Activated naive CD8-positive, alpha-beta T cell treated with anti-CD3 and anti-CD28 coated beads, Interleukin-2, amount 50 U/mL, for 16 hours (primary cell): ENCODE measurements at regions not wholly inside any gene's neighbourhood (a gene's known extent, or its start where the extent isn't known, plus 50 kb on each side); places are given as distances from the start of the nearest gene placed in this dataset.
"Not testable (repeated sequence)": the region's sequence is repeated elsewhere in the genome, so short reads cannot be mapped to it uniquely, and the experiment has no call there.

ENCODE experiments used
- DNase-seq: peaks from one replicate; pipeline ENCODE4 v3.0.0-alpha.2; 2020; ENCODE audit warnings: low read depth, low spot score

DNA sequence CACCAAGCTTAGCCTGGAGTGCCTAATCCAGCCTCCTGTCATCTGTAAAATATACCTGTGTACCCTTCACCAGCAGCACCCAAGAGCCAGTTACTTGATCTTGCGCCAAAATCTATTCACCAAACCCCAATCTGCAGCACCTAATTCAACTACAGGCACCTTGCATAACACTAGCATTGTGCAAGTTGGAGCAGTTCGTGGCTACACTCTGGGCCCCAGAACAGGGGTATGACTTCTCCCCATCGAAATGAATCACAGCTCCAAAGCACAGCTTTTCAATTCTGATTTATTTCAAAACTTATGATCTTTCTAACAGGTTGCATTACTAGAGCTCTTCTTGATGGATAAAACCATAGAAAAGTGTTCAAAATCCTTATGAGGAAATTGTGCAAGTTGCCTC lies 100.4 kb upstream of the TCF21 start:
- no peak for DNase-seq

DNA sequence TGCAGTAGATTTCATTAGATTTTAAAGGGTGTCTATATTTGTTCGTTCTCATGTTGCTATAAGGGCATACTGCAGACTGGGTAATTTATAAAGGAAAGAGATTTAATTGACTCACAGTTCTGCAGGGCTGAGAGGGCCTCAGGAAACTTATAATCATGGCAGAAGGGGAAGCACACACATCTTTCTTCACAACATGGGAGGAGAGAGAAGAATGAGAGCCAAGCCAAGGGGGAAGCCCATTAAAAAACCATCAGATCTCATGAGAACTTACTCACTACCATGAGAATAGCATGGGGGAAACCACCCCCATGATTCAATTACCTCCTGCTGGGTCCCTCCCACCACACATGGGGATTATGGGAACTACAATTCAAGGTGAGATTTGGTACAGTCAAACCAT lies 99.5 kb upstream of the TCF21 start:
- not testable (repeated sequence) for DNase-seq

DNA sequence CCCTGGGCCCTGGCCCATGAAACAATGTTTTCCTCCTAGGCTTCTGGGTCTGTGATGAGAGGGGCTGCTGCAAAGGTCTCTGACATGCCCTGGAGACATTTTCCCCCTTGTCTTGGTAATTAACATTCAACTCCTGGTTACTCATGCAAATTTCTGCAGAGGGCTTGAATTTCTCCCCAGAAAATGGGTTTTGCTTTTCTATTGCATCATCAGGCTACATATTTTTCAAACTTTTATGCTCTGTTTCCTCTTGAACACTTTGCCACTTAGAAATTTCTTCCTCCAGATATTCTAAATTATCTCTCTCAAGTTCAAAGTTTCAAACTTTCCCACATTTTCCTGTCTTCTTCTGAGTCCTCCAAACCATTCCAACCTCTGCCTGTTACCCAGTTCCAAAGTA lies 98.2 kb upstream of the TCF21 start:
- not testable (repeated sequence) for DNase-seq

DNA sequence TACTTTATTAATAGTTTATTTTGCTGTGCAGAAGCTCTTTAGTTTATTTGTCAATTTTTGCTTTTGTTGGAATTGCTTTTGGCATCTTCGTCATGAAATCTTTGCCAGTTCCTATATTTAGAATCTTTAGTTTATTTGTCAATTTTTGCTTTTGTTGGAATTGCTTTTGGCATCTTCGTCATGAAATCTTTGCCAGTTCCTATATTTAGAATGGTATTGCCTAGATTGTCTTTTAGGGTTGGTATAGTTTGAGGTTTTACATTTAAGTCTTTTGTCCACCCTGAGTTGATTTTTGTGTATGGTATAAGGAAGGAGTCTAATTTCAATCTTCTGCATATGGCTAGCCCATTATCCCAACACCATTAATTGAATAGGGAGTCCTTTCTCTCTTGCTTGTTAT lies 93.9 kb upstream of the TCF21 start:
- not testable (repeated sequence) for DNase-seq

DNA sequence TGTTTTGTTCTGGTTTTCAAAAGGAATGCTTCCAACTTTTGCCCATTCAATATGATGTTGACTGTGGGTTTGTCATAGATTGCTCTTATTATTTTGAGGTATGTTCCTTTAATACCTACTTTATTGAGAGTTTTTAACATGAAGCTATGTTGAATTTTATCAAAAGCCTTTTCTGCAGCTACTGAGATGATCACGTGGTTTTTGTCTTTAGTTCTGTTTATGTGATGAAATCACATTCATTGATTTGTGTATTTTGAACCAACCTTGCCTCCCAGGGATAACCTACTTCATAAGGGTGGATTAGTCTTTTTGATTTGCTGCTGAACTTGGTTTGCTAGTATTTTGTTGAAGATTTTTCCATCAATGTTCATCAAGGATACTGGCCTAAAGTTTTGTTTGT lies 92.7 kb upstream of the TCF21 start:
- no peak for DNase-seq

DNA sequence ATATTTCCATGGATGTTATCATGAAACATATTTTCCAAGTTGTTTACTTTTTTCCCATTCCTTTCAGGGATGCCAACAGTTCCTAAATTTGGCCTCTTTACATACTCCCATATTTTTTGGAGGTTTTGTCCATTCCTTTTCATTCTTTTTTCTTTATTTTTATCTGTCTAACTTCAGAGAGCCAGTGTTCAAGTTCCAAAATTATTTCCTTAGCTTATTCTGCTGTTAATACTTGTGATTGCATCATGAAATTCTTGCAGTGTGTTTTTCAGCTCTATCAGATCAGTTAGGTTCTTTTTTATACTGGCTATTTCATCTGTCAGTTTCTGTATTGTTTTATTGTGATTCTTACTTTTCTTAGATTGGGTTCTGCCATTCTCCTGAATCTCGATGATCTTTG lies 89.9 kb upstream of the TCF21 start:
- DNase-seq: no peak

DNA sequence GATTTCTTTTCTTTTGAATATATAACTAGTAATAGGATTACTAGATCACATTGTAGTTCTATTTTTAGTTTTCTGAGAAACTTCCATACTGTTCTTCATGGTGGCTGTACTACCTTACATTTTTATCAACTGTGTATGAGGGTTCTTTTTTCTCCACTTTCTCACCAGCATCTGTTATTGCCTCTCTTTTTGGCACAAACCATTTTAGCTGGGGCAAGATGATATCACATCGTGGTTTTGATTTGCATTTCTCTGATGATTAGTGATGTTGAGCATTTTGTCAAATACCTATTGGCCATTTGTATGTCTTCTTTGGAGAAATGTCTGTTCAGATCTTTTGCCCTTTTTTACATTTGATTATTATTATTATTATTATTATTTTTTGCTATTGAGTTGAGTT lies 86.1 kb upstream of the TCF21 start:
- no peak for DNase-seq

DNA sequence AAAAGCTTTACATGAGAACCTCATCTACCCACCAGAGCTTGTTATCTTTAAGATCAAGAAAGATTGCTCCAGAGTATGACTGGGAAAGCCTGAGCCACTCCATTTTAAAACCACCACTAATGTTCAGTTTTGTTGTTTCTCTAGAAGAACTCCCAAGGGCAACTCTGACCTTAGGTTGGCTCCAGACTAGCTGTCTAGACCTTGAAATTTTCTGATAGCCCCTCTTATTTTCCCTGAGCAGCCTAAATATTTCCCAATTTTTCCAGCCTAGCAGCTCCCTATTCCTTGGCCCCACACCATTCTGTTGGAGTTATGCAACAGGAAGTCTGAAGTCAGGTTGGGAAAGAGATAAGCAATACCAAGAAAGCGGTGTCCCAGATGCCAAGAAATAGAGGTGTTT lies 84.6 kb upstream of the TCF21 start:
- no peak for DNase-seq

DNA sequence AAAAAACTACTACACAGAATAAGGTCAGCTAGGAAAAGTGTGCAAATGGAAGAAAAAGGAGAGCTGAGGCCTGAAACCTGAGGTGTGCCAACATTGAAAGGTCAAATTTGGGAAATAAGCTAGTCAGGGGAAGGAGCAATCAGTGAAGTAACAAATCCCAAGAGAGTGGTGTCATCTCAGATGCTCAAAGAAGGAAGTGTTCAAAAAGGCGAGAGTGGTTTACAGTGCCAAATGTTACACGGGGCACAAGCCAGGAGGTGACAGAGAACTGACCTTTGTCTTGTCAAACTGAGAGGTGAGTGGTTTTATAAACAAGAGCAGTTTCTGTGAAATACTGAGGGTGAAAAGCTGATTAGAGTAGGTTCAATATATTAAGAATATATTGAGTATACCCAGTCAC lies 83.0 kb upstream of the TCF21 start:
- DNase-seq: no peak

DNA sequence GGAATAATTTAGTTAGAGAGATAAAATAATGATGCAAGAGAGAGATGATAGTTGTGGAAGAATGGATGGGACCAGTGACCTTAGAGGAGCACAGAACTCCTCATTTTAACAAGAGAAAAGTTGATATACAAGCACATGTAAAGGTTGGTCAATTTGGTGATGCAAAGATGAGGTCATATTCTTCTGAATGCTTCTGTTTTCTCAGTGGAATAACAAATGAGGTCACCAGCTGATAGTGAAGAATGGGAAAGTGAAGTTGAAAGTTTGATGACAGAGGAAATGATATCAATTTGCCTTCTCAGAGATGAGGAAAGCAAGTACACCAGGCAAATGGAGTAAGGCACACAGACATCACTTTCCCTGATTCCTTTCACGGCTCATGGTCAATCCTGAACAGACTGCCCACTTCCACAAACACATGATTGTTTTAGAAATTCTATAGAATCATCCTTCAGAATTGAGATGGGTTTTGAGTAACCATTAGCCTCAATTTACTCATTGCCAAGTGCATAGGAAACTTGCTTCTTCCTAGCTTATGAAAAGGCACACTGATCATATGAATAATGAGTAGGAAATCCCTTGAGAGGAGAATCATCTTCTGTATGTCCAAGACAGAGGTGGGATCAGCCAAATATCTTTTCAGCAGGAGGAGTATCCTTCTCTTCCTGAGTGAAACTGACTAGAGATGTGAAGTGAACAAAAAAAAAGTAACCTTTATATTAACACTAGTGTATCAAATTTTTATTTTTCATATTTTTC lies 82.4 kb upstream of the TCF21 start:
- no peak for DNase-seq

DNA sequence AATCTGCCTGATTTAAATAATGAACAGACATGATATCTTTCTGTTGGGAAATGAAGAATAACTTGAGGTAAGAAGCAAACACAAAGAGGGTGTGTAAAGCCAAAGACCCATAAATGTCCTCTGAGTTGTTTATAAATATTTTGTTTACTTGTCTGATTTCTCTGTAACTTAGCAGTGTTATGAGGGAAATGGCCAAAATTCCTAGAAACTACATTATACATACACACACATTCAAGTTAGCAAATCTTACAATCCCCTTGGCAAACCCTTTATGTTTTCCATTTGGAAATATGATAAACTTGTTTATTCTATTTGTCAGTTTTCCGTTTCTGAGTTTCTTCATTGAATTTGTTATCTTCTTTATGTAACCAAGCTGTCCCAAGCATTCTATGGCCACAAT lies 81.4 kb upstream of the TCF21 start:
- no peak for DNase-seq

DNA sequence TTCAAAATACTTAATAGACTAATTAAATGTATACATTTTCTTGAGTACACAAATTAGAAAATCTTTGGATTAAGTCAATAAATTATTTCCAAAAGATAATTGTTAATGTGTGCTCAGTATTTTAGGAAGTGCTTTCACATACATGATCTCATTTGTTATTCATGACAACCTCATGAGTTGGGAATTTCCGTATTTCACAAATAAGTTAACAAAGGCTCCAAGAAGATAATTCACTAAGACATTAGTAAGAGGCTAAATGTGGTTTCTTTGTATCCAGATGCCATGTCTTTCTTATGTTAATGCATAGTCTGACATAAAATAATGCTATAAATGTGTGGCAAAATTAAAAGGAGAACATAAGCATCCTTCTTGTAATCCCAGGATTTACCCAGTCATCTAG lies 79.5 kb upstream of the TCF21 start:
- no peak for DNase-seq

DNA sequence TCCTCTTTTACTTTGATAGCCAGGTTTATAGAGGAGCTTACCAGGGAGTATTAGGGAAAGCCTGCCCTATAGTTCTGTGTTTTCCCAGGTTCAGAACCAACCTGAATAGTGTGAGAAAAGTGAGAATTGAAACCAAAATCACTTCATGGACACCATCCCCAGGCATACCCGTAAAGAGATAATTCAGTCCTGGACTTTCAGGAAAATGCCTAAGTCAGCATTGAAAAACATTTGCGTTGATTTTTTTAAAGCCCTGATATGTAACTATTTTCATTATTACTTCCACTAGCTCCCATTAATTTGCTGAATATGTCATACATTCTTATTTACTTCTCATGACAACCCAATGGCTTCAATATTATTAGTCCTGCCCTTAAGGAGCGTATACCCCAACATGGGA lies 77.4 kb upstream of the TCF21 start:
- no peak for DNase-seq

DNA sequence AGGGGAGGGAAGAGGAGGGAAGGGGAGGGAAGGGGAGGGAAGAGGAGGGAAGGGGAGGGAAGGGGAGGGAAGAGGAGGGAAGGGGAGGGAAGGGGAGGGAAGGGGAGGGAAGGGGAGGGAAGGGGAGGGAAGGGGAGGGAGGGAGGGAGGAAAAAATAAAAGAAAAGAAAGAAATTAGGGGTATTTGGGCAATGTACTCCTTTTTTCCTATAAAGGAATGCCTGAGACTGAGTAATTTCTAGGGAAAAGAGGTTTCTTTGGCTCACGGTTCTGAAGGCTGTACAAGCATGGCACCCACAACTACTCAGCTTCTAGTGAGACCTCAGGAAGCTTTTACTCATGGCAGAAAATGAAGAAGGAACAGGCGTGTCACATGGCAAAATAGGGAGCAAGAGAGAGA lies 76.5 kb upstream of the TCF21 start:
- DNase-seq: not testable (repeated sequence)

DNA sequence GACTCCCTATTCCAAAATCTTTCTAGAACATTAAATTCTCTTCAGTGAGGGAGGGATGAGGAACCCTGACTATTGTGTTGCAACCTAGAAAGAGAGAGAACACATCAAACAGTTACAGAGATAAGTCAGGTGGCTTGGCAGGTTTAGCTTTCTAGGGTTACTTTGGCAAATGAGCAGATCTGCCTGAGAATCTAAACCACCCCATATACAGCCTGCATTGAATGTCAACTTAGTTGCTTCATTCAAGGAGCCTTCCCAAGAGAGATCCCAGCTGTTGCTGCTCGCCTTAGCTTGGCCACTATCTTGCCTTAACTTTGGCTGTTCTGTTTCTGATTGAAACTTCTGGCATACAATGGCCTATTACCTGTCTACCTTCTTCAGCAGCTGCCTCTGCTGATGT lies 74.7 kb upstream of the TCF21 start:
- DNase-seq: no peak

DNA sequence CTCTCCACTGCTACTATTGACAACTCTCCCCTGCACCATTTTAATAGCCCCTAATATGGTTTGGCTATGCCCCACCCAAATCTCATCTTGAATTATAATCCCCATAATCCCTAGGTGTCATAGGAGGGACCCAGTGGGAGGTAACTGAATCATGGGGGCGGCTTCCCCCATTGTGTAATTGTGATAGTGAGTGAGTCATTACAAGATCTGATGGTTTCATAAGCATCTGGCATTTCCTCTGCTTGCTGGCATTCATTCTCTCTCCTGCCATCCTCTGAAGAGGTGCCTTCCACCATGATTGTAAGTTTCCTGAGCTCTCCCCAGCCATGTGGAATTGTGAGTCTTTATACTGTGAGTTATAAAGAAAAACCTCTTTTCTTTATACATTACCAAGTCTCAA lies 74.1 kb upstream of the TCF21 start:
- DNase-seq: no peak

DNA sequence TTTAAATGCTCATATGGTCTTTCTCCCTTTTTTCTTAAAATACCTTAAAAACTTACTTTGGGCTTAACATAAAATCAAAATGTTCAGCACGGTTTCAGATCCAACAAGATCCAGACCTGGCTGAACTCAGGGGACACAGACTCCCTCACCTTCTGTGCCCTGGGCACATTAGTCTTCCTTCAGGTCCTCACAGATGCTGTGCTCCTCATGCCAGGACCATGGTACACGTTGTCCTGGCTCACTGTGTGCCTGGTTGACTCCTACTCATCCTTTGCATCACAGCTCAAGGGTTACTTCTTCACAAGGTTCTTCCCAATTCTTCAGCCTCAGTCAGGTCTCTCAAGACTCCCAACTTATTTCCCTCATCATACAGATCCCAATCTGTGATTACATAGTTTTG lies 73.6 kb upstream of the TCF21 start:
- DNase-seq: no peak

DNA sequence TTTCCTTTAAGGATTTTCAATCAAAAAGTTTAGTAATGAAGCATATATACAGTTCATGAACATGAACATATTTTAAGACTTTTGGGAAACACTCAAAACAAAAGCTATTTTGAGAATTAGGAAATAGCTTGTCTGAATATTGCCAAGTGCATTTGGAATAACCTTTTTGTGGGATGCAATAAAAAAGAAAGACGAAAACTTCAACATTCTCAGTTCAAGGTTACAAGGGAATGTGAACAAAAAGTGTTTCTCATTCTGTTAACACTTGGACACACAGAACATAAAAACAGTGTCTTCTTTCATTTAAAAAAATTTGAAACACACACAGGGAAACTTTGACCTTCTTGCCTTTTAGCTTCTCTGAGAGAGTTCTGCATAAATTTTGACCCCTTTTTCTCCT lies 72.7 kb upstream of the TCF21 start:
- no peak for DNase-seq

DNA sequence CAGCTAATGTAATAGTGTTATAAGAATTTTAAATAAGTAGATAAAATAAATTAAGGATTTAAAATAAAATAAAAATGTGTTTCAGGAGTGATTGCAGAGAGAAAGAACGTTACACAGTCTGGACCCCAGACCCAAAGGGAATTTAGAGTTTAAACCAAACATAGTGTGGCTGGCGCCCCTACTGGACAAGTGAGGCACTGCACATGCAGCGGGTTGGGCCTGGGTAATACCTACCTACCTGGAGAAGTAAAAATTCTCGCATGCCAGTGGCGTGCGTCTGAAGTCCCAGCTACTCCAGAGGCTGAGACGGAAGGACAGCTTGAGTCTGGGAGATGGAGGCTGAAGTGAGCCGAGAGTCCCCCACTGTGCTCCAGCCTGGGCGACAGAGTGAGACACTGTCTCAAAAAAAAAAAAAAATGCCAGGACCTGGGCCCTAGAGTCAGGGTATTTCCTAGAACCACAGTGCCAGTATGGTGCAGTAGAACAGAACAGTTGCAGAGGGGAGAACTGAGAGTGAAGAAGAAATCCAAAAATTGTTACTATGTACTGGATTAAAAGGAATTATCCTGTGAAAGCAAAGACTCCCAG lies 71.4 kb upstream of the TCF21 start:
- DNase-seq: no peak

DNA sequence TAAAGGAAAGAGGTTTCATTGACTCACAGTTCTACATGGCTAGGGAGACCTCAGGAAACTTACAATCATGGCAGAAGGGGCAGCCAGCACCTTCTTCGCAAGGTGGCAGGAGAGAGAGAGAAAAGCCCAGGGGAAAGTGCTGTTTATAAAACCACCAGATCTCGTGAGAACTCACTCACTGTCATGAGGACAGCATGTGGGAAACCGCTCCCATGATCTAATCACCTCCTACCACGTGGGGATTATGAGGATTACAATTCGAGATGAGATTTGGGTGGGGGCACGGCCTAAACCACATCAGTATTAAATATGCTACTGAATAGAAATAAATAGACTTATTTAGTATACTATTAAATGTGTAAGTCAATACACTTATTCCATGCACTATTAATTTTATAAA lies 70.6 kb upstream of the TCF21 start:
- DNase-seq: no peak

DNA sequence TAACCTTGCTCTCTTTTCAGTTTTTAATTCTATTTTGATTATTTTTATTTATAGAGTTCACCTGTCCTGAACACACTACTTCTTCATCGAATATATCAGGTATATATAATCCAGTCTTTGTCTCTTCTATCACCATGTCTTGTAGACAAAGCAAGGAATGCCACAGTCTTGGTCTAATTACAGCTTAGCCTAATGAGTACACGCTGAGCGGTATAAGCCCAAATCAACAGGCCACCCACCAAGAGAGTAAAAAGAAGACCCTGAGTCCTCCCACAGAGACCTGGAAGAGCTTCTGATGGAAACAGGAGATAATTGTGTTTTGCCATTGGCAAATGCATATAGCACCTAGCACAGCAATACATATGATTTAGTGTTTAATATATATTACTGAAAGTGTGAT lies 68.7 kb upstream of the TCF21 start:
- no peak for DNase-seq

DNA sequence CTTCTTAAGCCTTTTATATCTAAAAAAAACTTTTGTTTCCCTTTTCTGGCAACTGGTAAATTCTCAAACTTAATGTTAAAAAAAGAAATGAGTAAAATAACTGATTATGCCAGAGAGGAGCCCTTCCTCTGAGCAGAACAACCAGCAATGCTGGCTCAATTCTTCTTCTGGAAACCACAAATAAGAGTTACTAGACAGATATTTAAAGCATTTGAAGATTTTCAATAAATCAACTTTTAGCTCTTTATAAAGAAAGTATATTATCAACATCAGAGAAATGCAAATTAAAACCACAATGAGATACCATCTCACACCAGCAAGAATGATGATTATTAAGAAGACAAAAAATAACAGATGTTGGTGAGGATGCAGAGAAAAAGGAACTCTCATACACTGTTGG lies 61.1 kb upstream of the TCF21 start:
- DNase-seq: no peak

DNA sequence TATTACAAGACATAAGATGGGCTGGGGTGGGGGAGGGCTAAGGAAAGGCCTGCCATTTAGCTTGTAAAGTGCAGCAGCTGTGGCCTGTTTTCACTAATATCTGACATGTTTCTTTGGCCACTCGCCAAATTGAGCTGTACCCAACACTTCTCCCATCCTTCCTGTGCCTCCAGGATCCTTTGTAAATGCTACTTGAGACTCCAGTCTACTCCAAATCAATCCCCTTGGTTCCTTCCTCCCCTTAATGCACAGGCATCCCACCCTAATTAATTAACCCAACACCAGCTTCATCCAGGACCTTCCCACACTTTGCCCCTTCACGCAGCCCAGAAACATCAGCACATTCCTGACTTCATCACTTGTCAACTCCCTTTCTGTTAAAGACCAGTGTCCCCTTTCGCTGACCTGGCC lies 55.0 kb upstream of the TCF21 start:
- no peak for DNase-seq
